MM.1S (cell line): ENCODE measurements at regions not wholly inside any gene's neighbourhood (a gene's known extent, or its start where the extent isn't known, plus 50 kb on each side); places are given as distances from the start of the nearest gene placed in this dataset.

ENCODE experiments used
- EZH2 ChIP-seq: fragments of 300-600 bp; sonication (generic); optimal IDR thresholded peaks from 2 replicates; pipeline ENCODE3; 2017; ENCODE audit warnings: low read depth, mild to moderate bottlenecking, antibody characterized with exemption, low read length, mixed read lengths
- EZH2phosphoT487 ChIP-seq: fragments of 300-600 bp; sonication (generic); IDR thresholded peaks from 2 replicates; pipeline ENCODE4 v1.6.1; 2018; ENCODE audit warnings: antibody characterized with exemption, low read length
- TF ChIP-seq, protein P1 (sequence below): fragments of 300-600 bp; sonication (generic); IDR thresholded peaks from 2 replicates; pipeline ENCODE4 v1.5.1; 2016; ENCODE audit warnings: antibody characterized with exemption, low read length, mixed read lengths

DNA sequence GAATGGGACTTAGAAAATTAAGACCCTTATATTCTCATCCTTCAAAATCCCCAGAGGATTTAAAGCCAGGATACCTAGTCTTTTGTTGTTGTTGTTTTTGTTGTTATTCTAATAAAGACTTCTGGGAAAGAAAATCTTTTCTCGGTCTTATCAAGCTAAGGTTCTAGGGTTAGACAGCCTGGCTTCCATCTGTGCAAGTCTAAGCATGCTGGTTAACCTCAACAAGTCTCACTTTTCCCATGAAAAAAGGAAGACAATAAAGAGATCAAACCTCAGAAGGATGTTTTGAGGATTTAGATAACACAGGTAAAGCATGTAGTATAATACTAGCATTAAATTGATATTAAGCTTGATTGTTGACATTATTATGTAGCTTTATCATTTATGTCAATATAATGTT, 486.4 kb upstream of the SOX9 start:
- TF ChIP-seq, protein P1, sequence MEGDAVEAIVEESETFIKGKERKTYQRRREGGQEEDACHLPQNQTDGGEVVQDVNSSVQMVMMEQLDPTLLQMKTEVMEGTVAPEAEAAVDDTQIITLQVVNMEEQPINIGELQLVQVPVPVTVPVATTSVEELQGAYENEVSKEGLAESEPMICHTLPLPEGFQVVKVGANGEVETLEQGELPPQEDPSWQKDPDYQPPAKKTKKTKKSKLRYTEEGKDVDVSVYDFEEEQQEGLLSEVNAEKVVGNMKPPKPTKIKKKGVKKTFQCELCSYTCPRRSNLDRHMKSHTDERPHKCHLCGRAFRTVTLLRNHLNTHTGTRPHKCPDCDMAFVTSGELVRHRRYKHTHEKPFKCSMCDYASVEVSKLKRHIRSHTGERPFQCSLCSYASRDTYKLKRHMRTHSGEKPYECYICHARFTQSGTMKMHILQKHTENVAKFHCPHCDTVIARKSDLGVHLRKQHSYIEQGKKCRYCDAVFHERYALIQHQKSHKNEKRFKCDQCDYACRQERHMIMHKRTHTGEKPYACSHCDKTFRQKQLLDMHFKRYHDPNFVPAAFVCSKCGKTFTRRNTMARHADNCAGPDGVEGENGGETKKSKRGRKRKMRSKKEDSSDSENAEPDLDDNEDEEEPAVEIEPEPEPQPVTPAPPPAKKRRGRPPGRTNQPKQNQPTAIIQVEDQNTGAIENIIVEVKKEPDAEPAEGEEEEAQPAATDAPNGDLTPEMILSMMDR = no peak
- TF ChIP-seq EZH2 = no peak
- no peak for TF ChIP-seq EZH2phosphoT487
